B cell (primary cell): ENCODE measurements at regions not wholly inside any gene's neighbourhood (a gene's known extent, or its start where the extent isn't known, plus 50 kb on each side); places are given as distances from the start of the nearest gene placed in this dataset.

Experiments
- EZH2 ChIP-seq: IDR thresholded peaks from 2 replicates; pipeline ENCODE4 v1.6.1; 2012; ENCODE audit warnings: borderline replicate concordance, low read depth, mild to moderate bottlenecking, moderate library complexity, low read length; ENCODE audit not compliant: insufficient read depth, poor library complexity, severe bottlenecking
- TF ChIP-seq, protein P1 (sequence below): fragments of 200-600 bp; IDR thresholded peaks from one replicate; pipeline ENCODE4 v1.8.0; 2022; ENCODE audit warnings: antibody characterized with exemption, mild to moderate bottlenecking

DNA sequence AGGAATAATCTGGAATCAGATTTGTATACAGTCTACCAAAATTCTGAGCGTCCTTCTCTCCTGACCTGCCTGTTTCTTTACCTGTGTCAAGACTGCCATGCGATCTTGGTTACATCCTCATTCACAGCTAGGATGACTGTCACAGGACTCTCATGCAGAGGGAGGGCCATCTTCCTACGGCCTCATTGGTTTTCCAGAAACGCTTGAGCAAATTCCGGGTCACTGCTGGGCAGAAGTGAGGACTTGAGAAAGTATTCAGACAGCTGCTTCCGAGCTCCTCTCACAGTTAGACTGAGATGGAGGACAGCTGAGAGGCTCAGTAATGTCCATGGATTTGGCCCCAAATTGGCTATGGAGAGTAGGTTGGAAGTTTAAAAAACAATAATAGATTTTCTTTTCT, 94.2 kb downstream of the TFAP2C start:
- TF ChIP-seq, protein P1, sequence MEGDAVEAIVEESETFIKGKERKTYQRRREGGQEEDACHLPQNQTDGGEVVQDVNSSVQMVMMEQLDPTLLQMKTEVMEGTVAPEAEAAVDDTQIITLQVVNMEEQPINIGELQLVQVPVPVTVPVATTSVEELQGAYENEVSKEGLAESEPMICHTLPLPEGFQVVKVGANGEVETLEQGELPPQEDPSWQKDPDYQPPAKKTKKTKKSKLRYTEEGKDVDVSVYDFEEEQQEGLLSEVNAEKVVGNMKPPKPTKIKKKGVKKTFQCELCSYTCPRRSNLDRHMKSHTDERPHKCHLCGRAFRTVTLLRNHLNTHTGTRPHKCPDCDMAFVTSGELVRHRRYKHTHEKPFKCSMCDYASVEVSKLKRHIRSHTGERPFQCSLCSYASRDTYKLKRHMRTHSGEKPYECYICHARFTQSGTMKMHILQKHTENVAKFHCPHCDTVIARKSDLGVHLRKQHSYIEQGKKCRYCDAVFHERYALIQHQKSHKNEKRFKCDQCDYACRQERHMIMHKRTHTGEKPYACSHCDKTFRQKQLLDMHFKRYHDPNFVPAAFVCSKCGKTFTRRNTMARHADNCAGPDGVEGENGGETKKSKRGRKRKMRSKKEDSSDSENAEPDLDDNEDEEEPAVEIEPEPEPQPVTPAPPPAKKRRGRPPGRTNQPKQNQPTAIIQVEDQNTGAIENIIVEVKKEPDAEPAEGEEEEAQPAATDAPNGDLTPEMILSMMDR: no peak
- TF ChIP-seq EZH2: no peak
